ENCODE measurements at regions not wholly inside any gene's neighbourhood (a gene's known extent, or its start where the extent isn't known, plus 50 kb on each side); places are given as distances from the start of the nearest gene placed in this dataset.

- no peaks in the 10 kb centered on the region for H3K27me3 ChIP-seq
- no peak overlapping the region for H3K27ac ChIP-seq
- no peak for DNase-seq
- TF ChIP-seq CTCF (IDR thresholded peaks at IDR 0.05): no peak
- TF ChIP-seq POLR2A (IDR thresholded peaks at IDR 0.05): no peak
- no peak for TF ChIP-seq EP300 (IDR thresholded peaks at IDR 0.05)
- WGBS, 3 donors: 66 to 68% (median 67%) methylated on average over 4 of the region's 4 CpGs
- H3K9me3 ChIP-seq: no peaks in the 10 kb centered on the region
- intact Hi-C loops (cut with DNase I): no loop called here
- H3K4me1 ChIP-seq (ENCODE audit: insufficient read depth): peaks cover 8% of the 10 kb centered on the region
- H3K4me3 ChIP-seq: no peak overlapping the region
- no peaks in the 10 kb centered on the region for H3K36me3 ChIP-seq
Measured at GRCh38 chr2:215796140-215796855, 217.1 kb downstream of the MREG start.

- intact Hi-C loops (cut with DNase I): no loop called here
- Histone ChIP-seq H3K36me3 (no peaks in the 10 kb centered on the region), H3K27ac (no peak overlapping the region), H3K4me1 (ENCODE audit: insufficient read depth) (peaks cover 12% of the 10 kb centered on the region), H3K4me3 (no peak overlapping the region), H3K27me3 (no peaks in the 10 kb centered on the region), H3K9me3 (no peaks in the 10 kb centered on the region)
- DNase-seq: no peak
- no peak for TF ChIP-seq EP300 (IDR thresholded peaks at IDR 0.05)
- no peak for TF ChIP-seq CTCF (IDR thresholded peaks at IDR 0.05)
- no peak for TF ChIP-seq POLR2A (IDR thresholded peaks at IDR 0.05)
- 85 to 88% (median 86%) methylated on average over 5 of the region's 5 CpGs for WGBS, 3 donors
Measured at GRCh38 chr2:215794829-215795546, 218.4 kb downstream of the MREG start.

- no peak for DNase-seq
- Histone ChIP-seq H3K4me3 (no peak overlapping the region), H3K27me3 (no peaks in the 10 kb centered on the region), H3K4me1 (ENCODE audit: insufficient read depth) (peaks cover 12% of the 10 kb centered on the region), H3K36me3 (no peaks in the 10 kb centered on the region), H3K9me3 (no peaks in the 10 kb centered on the region), H3K27ac (no peak overlapping the region)
- 58 to 68% (median 66%) methylated on average over 3 of the region's 3 CpGs for WGBS, 3 donors
- intact Hi-C loops (cut with DNase I): no loop called here
- TF ChIP-seq EP300 (IDR thresholded peaks at IDR 0.05) (no peak), CTCF (IDR thresholded peaks at IDR 0.05) (no peak), POLR2A (IDR thresholded peaks at IDR 0.05) (no peak)
Measured at GRCh38 chr2:215793747-215794595, 219.4 kb downstream of the MREG start.

GRCh38 chr2:215791481-215791937 lies 221.8 kb downstream of the MREG start:
- no peak overlapping the region for H3K27ac ChIP-seq

More at GRCh38 chr2:215791481-215791937, 221.8 kb downstream of the MREG start:
- no peak for DNase-seq
- intact Hi-C loops (cut with DNase I): no loop called here
- H3K36me3 ChIP-seq: no peaks in the 10 kb centered on the region
- 88 to 91% (median 89%) methylated on average over 4 of the region's 4 CpGs for WGBS, 3 donors
- H3K4me3 ChIP-seq: no peak overlapping the region
- no peaks in the 10 kb centered on the region for H3K27me3 ChIP-seq
- H3K4me1 ChIP-seq (ENCODE audit: insufficient read depth): peaks cover 11% of the 10 kb centered on the region
- TF ChIP-seq POLR2A (IDR thresholded peaks at IDR 0.05): no peak
- TF ChIP-seq CTCF (IDR thresholded peaks at IDR 0.05): no peak
- no peak for TF ChIP-seq EP300 (IDR thresholded peaks at IDR 0.05)
- H3K9me3 ChIP-seq: no peaks in the 10 kb centered on the region

Data from ovary (tissue), 7 donors.